ENCODE measurements at regions not wholly inside any gene's neighbourhood (a gene's known extent, or its start where the extent isn't known, plus 50 kb on each side); places are given as distances from the start of the nearest gene placed in this dataset.

DNA sequence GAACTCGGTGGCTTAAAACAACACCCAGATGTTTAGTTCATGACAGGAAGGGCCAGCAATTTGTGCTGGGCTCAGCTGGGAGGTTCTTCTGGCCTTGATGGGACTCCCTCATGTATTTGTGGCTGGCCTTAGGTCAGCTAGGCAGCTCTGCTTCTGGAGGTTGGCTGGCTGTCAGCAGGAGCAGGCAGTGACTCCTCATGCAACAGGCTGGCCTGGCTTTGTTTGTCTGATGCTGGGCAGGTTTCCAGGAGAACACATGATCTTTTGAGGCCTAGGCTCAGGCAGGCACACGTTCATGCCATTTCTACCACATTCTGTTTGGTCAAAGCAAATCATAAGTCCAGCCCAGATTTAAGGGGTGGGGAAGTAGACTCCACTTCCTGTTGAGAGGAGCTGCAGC lies 571.2 kb downstream of the TBC1D22A start:
- peak; percentile 88 for DNase-seq (ENCODE audit: low spot score)

DNA sequence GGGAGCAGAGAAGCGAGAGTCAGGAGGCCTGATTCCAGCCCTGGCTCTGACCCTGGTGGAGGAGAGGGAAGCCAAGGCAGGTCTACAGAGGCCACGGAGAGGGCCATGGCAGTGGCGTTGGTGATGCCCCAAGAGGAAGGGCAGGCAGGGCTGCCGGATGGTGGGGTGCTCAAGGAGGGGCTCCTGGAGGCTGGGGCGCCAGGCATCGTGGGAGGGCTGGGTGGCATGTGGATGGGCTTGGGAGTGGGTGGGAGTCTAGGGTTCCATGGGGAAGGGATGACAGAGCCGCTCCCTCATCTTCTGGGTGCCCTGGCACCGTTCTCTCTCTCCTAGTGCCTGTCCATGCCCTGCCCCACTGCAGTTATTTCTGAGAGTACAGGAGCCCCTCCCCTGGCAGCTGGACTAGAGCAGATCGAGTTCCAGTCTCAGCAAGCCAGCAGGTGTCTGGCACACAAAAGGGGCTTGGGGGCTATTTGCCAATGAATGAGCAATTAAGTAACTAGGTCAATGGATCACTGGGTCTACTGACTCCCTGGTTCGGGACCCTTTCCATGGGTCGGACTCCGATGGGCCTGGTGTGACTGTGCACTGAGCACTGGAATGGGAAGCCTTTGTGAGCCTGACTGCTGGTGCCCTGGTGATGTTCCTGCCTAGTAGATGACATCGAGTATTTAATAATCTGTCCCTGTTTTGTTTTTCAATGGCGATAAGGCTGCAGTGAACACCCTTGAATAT lies 570.0 kb downstream of the TBC1D22A start:
- no peak for DNase-seq (ENCODE audit: low spot score)

DNA sequence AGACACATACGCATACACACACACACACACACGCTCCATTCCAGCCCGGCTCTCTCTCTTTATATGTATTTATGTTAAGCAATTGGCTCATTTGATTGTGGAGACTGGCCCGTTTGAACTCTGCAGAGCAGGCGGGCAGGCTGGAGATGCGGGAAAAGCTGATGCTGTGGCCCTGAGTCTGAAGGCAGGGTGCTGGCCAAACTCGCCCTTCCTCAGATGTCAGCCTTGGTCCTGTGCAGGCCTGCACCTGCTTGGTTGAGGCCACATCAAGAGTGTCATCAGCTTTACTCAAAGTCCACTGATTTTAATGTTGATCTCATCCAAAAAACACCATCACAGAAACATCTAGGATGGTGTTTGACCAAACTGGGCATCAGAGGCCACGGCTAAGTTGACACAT lies 569.3 kb downstream of the TBC1D22A start:
- no peak for DNase-seq (ENCODE audit: low spot score)

DNA sequence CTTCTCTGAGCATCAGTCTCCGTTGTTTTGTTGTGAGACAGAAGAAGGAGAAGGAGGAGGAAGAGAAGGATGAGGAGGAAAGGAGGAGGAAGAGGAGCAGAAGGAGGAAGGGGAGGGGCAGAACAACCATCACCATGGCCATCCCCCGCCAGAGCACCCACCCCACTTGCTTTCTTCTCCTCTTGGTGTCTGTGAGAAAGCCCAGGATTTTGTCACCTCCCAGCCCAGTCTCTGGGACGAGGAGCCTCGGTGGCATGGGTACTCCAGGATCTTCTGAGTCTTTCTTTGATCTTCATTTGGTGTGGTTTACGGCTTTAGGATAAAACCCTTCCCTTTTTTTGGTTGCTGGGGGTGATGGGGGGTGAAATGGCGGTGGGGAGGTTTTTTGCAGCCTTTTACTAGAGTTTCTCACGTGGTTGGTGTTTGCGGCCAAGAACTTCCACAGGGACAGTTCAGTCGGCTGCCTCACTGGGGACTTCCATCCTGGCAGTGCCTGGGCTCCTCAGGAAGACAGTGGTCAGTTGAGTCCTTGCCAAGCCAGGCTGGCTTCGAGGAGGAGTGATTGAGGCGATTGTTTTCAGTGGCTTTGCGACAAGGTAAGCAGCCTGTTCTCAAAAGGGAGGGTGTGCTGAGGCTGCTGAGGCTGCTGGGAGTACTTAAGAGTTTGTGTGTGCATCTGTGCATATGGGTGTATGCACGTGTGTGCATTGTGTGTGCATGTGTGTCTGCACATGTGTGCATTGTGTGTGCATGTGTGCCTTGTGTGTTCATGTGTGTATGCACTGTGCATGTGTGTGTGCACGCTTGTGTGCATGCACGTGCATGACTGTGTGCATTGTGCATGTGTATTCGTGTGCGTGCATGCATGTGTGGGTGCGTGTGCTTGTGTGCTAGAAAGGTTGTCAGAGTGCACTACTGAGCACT lies 567.5 kb downstream of the TBC1D22A start:
- DNase-seq (ENCODE audit: low spot score), result no peak

DNA sequence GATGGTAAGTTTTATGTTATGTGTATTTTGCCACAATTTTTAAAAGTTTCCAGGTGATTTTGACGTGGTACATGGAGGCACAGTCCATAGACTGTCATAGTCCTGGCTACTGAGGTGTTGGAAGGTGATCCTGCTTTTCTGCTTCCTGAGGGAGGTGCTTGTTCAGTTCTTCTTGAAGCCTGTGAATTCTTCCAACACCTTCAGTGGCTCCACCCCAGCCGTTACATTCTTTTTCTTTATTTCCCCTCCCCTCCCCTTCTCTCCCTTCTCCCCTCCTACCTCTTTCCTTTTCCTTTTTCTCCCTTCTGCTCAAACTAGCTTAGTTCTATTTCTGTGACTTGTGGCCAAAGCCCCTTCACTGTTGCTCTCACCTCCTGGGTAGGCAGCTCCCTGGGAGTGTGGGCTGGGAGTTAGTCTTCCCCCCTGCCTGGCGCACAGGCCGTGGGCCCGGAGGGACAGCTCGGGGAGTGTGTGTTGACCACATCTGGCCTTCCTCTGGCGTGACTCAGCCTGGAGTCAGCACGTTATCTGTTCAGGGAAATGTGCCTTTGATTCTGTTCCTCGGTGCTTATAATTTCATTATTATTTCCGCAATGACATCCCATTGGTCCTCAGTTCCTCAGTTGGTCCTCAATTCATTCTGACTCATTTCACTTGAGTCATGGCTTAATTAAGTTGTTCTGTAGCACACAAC lies 566.2 kb downstream of the TBC1D22A start:
- peak; percentile 93 for DNase-seq (ENCODE audit: low spot score)

DNA sequence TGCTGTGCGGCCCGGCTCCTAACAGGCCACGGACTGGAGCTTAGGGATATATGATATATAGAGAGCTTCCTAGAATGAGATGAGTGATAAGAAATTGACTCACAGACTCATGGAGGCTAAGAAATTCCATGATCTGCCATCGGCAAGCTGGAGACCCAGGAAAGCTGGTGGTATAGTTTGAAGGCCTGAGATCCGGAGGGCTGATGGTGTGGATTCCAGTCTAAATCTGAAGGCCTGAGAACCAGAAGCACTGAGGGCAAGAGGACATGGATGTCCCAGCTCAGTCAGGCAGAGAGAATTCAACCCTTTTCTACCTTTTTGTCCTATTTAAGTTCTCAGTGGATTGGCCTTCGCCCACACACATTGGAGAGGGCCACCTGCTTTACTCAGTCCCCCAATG lies 564.8 kb downstream of the TBC1D22A start:
- no peak for DNase-seq (ENCODE audit: low spot score)

DNA sequence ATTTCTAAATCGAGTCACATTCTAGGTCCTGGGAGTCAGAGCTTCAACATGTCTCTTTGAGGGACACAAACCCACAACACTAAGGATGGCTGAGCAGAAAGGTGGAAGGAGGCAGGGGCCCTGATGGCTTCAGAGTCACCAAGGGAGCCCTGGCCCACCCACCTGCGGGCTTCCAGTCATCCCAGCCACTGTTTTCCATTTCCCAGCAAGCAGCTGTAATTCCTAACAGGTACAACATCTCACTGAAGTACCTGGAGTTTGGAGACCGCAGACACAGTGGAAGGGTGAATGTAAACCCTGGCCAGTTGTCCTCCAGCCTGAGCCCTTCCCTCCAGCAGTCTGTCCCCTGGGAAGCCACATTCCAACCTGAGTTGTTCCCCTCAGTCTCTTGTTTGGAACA lies 562.8 kb downstream of the TBC1D22A start:
- no peak for DNase-seq (ENCODE audit: low spot score)

GRCh38 chr22:47324435-47324990 lies 562.1 kb downstream of the TBC1D22A start:
- no peak for DNase-seq (ENCODE audit: low spot score)

GRCh38 chr22:47323518-47323917 lies 561.1 kb downstream of the TBC1D22A start:
- DNase-seq (ENCODE audit: low spot score), result no peak

- no peak for DNase-seq (ENCODE audit: low spot score)
These were observed 560.4 kb downstream of the TBC1D22A start for GRCh38 chr22:47322854-47323253.

DNA sequence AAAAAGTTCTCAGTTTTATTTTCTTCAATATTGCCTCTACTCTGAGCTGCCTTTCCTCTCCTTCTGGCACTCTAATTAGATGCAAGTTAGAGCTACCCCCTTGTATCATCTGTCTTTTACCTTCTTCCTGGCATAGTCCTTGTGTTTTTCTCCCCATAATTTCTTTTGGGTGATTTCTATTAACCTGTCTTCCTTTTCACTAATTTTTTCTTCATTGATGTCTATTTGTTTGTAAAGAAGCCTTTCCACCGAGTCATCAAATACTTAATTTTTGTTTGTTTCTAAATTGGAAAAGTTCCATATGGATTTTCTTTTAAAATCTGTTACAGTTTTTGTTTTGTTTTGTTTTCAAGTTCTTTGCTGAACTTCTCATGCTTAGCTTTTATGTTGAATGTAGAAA lies 558.1 kb downstream of the TBC1D22A start:
- no peak for DNase-seq (ENCODE audit: low spot score)

- no peak for DNase-seq (ENCODE audit: low spot score)
These were observed 555.7 kb downstream of the TBC1D22A start for GRCh38 chr22:47318041-47318737.

DNA sequence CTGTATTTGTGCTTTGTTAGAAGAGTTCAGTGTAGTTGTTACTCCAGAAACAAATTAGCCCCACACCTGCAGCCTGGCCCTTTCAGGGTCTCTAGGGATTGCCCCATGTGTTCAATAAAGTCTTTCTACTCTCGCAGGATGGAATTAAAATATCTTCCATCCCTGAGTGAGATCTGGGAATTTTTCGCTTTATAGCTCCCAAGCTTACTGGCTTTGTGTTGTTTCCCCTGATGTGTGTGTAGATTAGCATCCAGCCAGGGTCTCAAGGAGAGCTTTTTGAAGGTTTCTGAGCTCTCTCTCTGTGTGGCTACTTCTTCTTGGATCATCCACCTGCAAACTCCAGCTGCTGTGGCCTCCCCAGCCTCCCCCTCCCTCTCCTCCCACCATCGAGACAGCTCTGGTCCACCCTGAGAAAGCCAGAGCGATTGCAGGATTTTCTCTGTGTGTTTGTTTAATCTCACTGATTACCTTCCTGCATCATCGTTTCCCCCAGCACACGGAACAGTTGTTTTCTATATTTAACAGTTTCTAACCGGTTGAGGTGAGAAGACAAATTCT lies 553.5 kb downstream of the TBC1D22A start:
- no peak for DNase-seq (ENCODE audit: low spot score)

GRCh38 chr22:47310601-47311000 lies 548.2 kb downstream of the TBC1D22A start:
- DNase-seq (ENCODE audit: low spot score), result peak; percentile 72

DNA sequence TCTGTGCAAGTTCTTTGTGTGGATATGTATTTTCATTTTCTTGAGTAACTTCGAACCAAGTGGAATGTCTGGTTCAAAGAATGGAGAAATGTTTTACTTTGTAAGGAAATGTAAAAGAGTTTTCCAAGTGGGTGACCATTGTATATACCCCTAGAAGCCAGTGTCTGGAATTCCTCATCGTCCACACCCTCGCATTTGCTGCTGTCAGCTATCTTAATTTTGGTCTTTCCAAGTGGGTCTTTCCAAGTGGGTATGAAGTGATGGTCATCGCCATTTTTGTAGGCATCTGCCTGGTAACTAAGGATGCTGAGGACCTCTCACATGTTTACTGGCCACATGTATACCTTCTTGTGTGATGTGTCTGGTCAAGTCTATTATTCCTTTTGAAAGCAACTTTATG lies 547.5 kb downstream of the TBC1D22A start:
- no peak for DNase-seq (ENCODE audit: low spot score)

GRCh38 chr22:47309476-47309875 lies 547.0 kb downstream of the TBC1D22A start:
- DNase-seq (ENCODE audit: low spot score), result no peak

- DNase-seq (ENCODE audit: low spot score), result no peak
These were observed 546.4 kb downstream of the TBC1D22A start for GRCh38 chr22:47308886-47309285.

DNA sequence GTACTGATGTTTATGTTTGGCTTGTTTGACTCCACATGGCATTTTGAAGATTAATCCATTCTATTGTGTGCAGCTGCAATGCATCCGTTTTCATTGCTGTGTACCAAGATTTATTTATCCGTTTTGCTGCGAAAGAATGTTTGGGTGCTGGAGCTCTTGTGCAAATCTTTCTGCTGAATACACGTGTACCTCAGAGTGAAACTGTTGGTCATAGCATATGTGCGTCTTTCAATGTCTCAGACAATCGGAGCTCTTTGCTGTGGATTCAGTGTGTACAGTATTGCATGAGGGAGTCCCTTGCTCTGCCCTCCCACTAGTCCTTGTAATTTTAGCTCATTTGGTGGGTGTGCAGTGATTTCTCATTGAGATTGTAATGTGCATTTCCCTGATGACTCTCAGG lies 545.4 kb downstream of the TBC1D22A start:
- DNase-seq (ENCODE audit: low spot score), result no peak

- DNase-seq (ENCODE audit: low spot score), result no peak
These were observed 544.9 kb downstream of the TBC1D22A start for GRCh38 chr22:47307326-47307725.

GRCh38 chr22:47304854-47305253 lies 542.4 kb downstream of the TBC1D22A start:
- no peak for DNase-seq (ENCODE audit: low spot score)

DNA sequence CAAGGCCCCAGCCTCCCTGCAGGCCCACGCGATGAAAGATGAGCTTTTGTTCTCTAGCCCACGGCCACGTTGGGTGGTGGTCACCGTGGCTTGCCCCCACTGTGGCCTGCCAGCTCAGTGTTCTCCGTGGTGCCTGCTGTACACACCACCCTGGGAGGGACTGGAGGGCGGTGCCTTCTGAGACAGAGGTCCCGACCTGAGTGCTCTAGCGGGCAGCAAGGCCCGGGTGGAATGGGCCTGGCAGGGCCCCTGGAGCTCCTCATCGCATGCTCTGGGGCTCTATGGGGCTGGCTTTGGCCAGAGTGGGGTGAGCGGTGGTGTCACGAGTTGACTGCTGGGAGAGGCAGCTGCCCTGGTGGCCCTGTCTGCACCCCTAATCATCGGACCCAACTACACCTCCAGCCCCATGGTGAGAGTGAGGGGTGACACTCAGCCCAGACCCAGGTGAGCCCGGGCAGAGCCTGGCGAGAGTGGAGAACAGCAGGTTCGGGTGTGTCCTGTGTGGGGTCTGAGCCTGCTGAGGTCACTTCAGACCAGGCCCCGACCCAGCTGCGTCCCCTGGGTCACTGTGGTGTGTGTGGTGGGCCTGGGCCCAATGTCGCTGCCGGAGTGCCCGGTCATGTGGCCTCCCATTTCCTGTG lies 541.9 kb downstream of the TBC1D22A start:
- DNase-seq (ENCODE audit: low spot score), result no peak

All from SW480 (cell line).